Adipocyte (in vitro differentiated cells): ENCODE measurements at regions not wholly inside any gene's neighbourhood (a gene's known extent, or its start where the extent isn't known, plus 50 kb on each side); places are given as distances from the start of the nearest gene placed in this dataset.

Experiments
- DNase-seq: peaks from one replicate; pipeline ENCODE4 v3.0.0-alpha.2; 2015; ENCODE audit warnings: low read depth
- H3K27me3 ChIP-seq: replicated peaks from 2 replicates; pipeline ENCODE4 v1.7.0; 2013; ENCODE audit warnings: mild to moderate bottlenecking, low read length, moderate library complexity; ENCODE audit not compliant: control insufficient read depth, insufficient read depth
- H3K36me3 ChIP-seq: 2 replicates; pipeline ENCODE4 v1.7.0; 2013; ENCODE audit warnings: low read length, mild to moderate bottlenecking, moderate library complexity; ENCODE audit not compliant: control insufficient read depth, insufficient read depth, severe bottlenecking
- H3K4me1 ChIP-seq: 2 replicates; pipeline ENCODE4 v1.7.0; 2013; ENCODE audit warnings: mild to moderate bottlenecking, low read length, moderate library complexity; ENCODE audit not compliant: control insufficient read depth, insufficient read depth
- H3K4me3 ChIP-seq: 2 replicates; pipeline ENCODE4 v1.7.0; 2013; ENCODE audit warnings: mild to moderate bottlenecking, low read length, moderate library complexity
- H3K9ac ChIP-seq: 2 replicates; pipeline ENCODE4 v1.7.0; 2013; ENCODE audit warnings: mild to moderate bottlenecking, low read length, moderate library complexity
- H3K9me3 ChIP-seq: 2 replicates; pipeline ENCODE4 v1.7.0; 2013; ENCODE audit warnings: mild to moderate bottlenecking, low read length, moderate library complexity; ENCODE audit not compliant: control insufficient read depth

- H3K9me3 ChIP-seq, result no peaks in the 10 kb centered on the region
Observed at GRCh38 chr2:2642906-2643890, 312.1 kb upstream of the MYT1L start.

GRCh38 chr2:2641541-2642410 is 310.7 kb upstream of the MYT1L start:
- no peak for DNase-seq
- H3K9me3 ChIP-seq, result no peaks in the 10 kb centered on the region
- no peak overlapping the region for H3K4me3 ChIP-seq
- no peaks in the 10 kb centered on the region for H3K4me1 ChIP-seq
- no peaks in the 10 kb centered on the region for H3K36me3 ChIP-seq
- H3K9ac ChIP-seq, result no peak overlapping the region
- H3K27me3 ChIP-seq, result no peaks in the 10 kb centered on the region

More at GRCh38 chr2:2642906-2643890, 312.1 kb upstream of the MYT1L start:
- no peak overlapping the region for H3K9ac ChIP-seq
- no peak for DNase-seq
- H3K27me3 ChIP-seq, result no peaks in the 10 kb centered on the region
- no peaks in the 10 kb centered on the region for H3K36me3 ChIP-seq
- H3K4me3 ChIP-seq, result no peak overlapping the region
- no peaks in the 10 kb centered on the region for H3K4me1 ChIP-seq

- H3K27me3 ChIP-seq, result no peaks in the 10 kb centered on the region
- H3K4me1 ChIP-seq, result no peaks in the 10 kb centered on the region
- no peak for DNase-seq
- no peak overlapping the region for H3K4me3 ChIP-seq
- H3K36me3 ChIP-seq, result no peaks in the 10 kb centered on the region
- H3K9me3 ChIP-seq, result no peaks in the 10 kb centered on the region
- no peak overlapping the region for H3K9ac ChIP-seq
Observed at GRCh38 chr2:2640818-2641217, 309.7 kb upstream of the MYT1L start.

- Histone ChIP-seq H3K9ac (no peak overlapping the region), H3K4me1 (no peaks in the 10 kb centered on the region), H3K27me3 (no peaks in the 10 kb centered on the region), H3K4me3 (no peak overlapping the region), H3K36me3 (no peaks in the 10 kb centered on the region), H3K9me3 (no peaks in the 10 kb centered on the region)
- DNase-seq, result no peak
Observed at GRCh38 chr2:2640371-2640770, 309.3 kb upstream of the MYT1L start.

DNA sequence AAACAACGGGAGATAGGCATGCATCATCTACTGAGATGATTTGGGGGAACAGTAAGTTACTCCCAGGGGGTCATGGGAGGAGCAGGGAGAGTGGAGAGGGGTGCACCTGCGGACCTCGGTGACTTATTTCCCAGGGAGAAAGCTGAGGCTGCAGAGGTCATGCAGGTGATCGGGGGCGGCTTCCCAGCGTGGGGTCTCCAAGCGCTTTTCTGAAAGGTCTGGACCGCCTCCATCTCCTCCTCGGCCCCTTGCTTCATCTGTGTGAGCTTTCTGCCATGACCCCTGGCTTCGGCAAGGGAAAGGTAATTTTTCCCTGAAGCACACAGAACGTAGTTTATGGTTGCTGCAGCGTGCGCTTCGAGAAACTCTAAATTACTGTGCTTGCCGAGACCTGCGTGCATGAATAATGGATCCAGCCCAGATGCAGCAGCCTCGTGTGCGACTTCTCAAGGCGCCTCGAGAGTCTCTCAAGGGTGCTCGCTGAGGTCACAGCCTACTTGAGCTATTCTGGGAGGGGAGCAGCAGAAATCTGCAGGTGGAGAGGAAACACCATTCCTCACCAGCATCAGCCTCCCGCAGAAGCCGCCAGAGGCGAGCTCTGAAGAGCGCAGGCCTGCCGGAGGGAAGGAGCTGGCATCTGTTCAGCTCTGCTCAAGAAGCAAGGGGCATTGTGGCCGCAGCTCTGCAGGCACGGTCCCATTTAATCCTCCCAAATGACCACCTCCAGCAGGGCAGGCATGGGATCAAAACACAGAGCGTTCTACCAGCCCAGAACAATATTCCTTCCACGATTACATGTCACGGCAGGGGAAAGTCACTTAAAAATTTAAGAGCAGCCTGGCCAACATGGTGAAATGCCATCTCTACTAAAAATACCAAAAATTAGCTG is 308.4 kb upstream of the MYT1L start:
- Histone ChIP-seq H3K9ac (no peak overlapping the region), H3K27me3 (no peaks in the 10 kb centered on the region), H3K36me3 (no peaks in the 10 kb centered on the region), H3K4me1 (no peaks in the 10 kb centered on the region), H3K4me3 (no peak overlapping the region), H3K9me3 (no peaks in the 10 kb centered on the region)
- no peak for DNase-seq

- H3K27me3 ChIP-seq, result no peaks in the 10 kb centered on the region
- no peaks in the 10 kb centered on the region for H3K4me1 ChIP-seq
- H3K36me3 ChIP-seq, result no peaks in the 10 kb centered on the region
- no peaks in the 10 kb centered on the region for H3K9me3 ChIP-seq
- H3K9ac ChIP-seq, result no peak overlapping the region
- no peak overlapping the region for H3K4me3 ChIP-seq
- DNase-seq, result no peak
Observed at GRCh38 chr2:2638547-2639220, 307.6 kb upstream of the MYT1L start.

DNA sequence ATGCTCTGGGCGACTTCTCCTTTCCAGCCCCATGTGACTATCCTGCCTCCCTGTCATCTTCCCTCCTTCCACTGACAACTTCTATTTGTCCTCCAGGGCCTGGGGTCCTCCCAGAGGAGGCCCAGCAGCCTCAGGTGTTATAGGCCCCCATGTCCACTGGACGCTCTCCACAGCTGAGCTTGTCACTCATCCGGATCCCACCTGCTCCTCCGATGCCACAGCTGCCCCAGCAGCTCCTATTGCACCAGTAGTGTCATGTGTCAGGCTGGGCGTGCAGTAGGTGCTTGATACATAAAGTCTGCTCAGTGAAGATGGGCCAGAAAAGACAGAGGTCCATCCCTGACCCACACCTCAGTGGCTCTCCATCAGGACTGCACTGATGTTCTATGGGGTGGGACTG is 305.7 kb upstream of the MYT1L start:
- DNase-seq, result no peak
- Histone ChIP-seq H3K9me3 (no peaks in the 10 kb centered on the region), H3K36me3 (no peaks in the 10 kb centered on the region), H3K4me1 (no peaks in the 10 kb centered on the region), H3K9ac (no peak overlapping the region), H3K27me3 (no peaks in the 10 kb centered on the region), H3K4me3 (no peak overlapping the region)

DNA sequence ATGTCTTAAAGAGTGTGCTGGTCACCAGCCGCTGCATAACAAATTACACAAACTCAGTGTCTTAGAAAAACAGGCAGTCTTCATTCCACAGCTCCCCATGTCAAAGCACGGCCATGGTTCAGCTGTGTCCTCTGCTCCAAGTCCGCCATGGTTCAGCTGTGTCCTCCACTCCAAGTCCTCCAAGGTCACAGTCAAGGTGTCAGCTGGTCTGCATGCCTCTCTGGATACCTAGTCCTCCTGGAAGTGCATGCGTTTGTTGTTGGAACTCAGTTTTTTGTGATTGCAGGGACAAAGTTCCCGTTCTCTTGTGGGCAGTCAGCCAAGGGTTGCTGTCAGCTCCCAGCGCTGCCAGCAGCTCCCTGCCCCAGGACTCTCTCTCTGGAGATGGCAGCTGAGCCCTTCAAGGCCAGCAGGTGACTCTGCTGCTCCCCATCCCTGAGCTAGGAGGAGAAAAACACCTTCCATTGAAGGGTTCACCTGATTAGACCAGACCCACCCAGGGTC is 304.0 kb upstream of the MYT1L start:
- H3K4me3 ChIP-seq, result no peak overlapping the region
- no peaks in the 10 kb centered on the region for H3K9me3 ChIP-seq
- no peak for DNase-seq
- H3K36me3 ChIP-seq, result no peaks in the 10 kb centered on the region
- H3K4me1 ChIP-seq, result no peaks in the 10 kb centered on the region
- H3K27me3 ChIP-seq, result no peaks in the 10 kb centered on the region
- H3K9ac ChIP-seq, result no peak overlapping the region

GRCh38 chr2:2633017-2633416 is 301.9 kb upstream of the MYT1L start:
- Histone ChIP-seq H3K9ac (no peak overlapping the region), H3K36me3 (no peaks in the 10 kb centered on the region), H3K27me3 (no peaks in the 10 kb centered on the region), H3K4me1 (no peaks in the 10 kb centered on the region), H3K4me3 (no peak overlapping the region), H3K9me3 (no peaks in the 10 kb centered on the region)
- no peak for DNase-seq

DNA sequence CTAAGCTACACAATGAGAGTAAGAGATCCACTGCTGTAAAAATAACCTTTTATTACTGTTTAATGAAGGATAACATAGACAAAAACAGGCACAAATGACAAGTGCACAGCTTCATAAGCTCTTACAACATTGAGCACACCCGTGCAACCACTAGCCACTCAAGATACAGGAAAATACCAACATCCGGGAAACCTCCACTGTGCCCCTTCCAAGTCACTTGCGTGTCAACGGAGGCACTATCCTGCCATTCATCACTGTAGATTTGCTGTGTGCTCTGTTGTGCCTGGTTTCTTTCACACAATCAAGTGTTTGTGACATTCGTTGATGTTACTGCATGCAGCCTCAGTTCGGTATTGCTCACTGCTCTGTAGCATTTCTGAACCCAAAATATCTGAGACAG is 292.9 kb upstream of the MYT1L start:
- H3K27me3 ChIP-seq, result no peaks in the 10 kb centered on the region
- no peak overlapping the region for H3K9ac ChIP-seq
- H3K9me3 ChIP-seq, result peaks cover 15% of the 10 kb centered on the region
- no peaks in the 10 kb centered on the region for H3K4me1 ChIP-seq
- no peaks in the 10 kb centered on the region for H3K36me3 ChIP-seq
- no peak for DNase-seq
- H3K4me3 ChIP-seq, result no peak overlapping the region
